Uterus (tissue), 2 donors: ENCODE measurements at regions not wholly inside any gene's neighbourhood (a gene's known extent, or its start where the extent isn't known, plus 50 kb on each side); places are given as distances from the start of the nearest gene placed in this dataset.

Source experiments
- POLR2A ChIP-seq, 2 donors: fragments of 450-650 bp; IDR thresholded peaks; one replicate each; pipeline ENCODE4 v1.6.1; 2016; ENCODE audit warnings: antibody characterized with exemption in 2 of 2, mild to moderate bottlenecking in 1 of 2, moderate library complexity in 1 of 2
- TF ChIP-seq, protein P1 (sequence below), 4 experiments: fragments of 200-600 bp in 2 of 4; fragments of 450-650 bp in 2 of 4; sonication (generic) in 2 of 4; IDR thresholded peaks; one replicate each; pipeline ENCODE4 v1.5.1; 2016 to 2019; ENCODE audit warnings: antibody characterized with exemption in 4 of 4, mild to moderate bottlenecking in 2 of 4, moderate library complexity in 1 of 4

DNA sequence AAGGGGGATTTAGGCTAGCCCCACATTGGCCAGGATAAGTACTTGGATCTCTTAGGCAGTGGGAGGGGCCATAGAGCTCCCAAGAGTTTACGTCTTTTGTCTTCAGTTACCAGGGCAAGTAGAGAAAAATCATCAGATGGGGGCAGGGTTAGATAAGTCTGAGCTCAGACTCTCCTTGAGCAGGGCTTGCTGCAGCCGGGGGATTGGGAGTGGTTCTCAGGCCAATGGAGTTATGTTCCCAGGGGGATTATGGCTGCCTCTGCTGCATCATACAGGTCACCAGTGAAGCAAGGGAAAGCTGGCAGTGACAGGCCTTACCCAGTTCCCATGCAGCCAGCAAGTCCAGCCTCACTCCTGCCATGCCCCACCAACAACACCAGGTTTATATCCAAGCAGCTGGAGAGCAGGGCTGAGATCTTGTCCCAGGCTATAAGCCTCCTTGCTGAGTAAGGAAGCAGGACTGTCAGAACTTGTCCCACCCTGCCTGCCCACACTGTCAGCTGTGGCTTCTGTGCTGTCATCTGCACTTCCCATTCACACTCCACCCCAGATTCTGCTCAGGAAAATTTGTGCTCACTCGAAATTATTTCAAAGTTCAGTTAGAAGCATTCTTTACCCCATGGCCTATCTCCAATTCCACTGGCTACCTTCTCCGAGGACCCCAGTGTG, 215.3 kb downstream of the FAM43A start:
- TF ChIP-seq, protein P1, sequence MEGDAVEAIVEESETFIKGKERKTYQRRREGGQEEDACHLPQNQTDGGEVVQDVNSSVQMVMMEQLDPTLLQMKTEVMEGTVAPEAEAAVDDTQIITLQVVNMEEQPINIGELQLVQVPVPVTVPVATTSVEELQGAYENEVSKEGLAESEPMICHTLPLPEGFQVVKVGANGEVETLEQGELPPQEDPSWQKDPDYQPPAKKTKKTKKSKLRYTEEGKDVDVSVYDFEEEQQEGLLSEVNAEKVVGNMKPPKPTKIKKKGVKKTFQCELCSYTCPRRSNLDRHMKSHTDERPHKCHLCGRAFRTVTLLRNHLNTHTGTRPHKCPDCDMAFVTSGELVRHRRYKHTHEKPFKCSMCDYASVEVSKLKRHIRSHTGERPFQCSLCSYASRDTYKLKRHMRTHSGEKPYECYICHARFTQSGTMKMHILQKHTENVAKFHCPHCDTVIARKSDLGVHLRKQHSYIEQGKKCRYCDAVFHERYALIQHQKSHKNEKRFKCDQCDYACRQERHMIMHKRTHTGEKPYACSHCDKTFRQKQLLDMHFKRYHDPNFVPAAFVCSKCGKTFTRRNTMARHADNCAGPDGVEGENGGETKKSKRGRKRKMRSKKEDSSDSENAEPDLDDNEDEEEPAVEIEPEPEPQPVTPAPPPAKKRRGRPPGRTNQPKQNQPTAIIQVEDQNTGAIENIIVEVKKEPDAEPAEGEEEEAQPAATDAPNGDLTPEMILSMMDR (IDR thresholded peaks at IDR 0.05) = no peak
- TF ChIP-seq POLR2A (IDR thresholded peaks at IDR 0.05) = no peak
